DMS153 treated with DMSO at 0.1 percent for 48 hours (cell line): ENCODE measurements at regions not wholly inside any gene's neighbourhood (a gene's known extent, or its start where the extent isn't known, plus 50 kb on each side); places are given as distances from the start of the nearest gene placed in this dataset.

Experiments
- DNase-seq: peaks from one replicate; lab custom pipeline; 2025; ENCODE audit not compliant: unreplicated experiment; lab: John Stamatoyannopoulos, UW

DNA sequence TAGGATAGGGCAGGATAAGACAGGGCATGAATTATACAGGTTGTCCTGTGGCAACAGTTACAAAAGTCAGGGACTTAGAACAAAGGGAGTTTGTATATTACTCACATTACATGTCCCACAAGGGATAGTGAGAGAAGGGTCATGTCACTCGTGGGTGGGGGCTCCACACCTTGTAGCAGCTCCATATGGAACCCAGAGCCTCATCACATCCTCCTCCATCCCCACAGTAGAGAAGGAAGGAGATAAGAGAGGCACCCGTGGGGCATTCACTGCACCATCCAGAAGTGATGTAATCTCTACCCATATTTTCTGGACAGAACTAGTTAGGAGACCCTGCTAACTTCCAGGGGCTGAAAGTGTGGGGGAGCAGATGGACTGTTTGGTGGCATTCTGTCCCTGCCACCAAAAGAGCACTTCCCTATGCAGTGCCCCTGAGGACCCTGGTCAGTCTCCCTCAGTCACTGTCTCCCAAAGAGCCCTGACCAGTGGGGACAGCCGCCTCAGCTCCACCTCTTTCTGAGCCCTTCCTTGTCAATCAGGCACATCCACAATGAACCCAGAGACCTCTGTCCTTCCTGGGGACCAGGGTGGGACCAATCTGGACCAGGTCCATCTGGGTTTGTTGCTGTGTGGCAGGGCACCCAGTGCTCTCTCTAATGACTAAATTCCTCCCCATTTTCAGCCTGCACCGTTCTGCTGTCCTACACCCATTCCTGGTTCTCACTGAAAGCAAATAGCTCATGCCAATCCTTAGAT, 154.8 kb upstream of the ETV3 start:
- no peak for DNase-seq

DNA sequence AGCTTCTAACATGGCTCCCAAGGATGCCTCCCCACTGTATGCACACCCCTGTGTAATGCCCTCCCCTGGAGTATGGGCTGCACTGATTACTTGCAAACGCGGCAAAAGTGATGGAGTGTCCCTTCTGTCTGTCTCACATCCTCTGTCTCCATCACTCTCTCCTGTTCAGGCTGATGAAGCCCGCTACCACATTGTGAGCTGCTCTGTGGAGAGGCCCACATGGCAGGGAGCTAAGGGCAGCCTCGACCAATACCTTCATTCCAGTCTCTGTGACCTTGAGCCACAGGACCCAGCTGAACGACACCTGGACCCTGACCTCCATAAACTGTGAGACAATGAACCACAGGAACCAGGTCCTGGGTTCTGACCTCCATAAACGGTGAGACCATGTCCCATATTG, 154.1 kb upstream of the ETV3 start:
- no peak for DNase-seq

DNA sequence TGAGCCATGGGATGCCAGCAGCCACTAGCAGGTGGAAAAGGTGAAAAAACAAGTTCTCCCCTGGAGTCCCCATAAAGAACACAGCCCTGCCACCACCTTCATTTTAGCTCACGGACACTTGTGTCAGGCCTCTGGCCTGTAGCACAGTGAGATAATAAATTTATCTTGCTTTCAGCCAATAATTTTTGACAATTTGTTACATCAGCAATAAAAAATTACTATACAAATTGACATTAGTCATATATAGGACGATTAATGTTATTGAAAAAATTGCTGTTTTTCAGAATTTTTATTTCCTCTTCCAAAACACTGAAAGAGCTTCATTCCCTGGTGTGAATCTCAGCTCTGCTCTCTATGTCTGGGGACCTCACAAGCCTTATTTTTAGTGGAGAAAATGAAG, 152.9 kb upstream of the ETV3 start:
- no peak for DNase-seq

DNA sequence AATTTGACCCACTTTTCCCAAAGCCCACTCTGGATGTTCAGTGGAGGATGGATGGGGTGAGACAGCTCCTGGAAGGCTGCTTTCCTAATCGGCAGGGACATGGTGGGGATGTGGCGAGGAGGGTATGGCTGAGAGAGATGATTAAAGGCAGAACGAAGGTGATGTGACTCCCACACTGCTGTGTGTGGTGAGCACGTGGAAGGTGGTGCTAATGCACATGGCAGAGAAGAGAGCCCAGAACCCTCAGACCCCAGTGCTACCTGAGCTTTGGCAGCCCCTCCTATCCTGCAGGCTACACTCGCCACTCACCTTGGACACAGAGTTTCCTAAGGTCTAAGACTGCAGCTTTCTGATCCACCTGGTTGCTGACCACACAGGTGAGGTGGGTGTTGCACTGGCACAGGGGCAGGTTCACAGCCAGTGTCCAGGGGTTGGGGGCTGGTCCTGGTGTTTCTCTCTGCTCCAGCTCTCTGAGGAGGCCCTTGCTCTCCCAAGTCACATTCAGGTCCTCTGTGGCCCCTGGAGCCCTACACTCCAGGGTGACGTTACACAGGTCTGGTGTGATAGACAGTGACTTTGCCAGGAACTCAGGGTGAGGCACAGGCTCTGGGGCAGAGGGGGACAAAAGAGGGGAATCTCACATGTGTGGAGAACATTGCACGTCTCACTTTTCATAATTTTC, 151.4 kb upstream of the ETV3 start:
- DNase-seq, result no peak

DNA sequence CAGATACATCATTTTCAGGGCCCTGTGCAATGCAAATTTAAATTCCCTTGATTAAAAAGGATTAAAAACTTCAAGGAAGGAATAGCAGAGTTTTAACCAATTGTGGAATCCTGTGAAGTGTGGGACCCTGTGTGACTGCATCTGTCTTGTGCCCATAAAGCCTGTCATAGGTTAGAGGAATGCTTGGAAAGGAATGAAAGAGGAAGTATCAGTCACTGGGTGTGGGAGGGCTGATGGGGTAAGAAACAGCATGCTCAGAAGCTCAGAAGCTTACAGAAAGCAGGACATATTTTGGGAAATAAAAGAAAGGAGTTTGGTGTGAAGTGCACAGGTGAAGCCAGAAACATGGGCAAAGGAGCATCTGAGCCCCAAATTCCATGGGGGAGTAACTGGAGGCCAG, 150.8 kb upstream of the ETV3 start:
- no peak for DNase-seq

DNA sequence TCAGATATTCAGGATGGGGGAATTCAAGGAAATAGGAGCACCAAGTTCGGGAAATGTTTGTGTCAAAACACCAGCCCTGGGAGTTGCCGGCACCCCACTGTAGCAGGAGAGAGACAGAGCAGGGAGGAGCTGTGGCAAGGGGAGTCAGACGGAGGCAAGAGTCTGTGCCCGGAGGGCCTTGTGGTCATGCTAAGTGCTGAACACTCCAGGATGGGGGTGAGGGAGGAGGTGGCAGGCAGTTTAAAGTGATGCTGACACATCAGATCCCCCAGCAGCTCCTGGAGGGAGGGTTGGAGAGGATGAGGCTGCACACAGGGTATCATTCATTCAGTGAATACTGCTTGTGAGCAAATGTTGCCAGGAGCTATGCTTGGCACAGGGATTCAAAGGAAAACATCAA, 150.3 kb upstream of the ETV3 start:
- no peak for DNase-seq

DNA sequence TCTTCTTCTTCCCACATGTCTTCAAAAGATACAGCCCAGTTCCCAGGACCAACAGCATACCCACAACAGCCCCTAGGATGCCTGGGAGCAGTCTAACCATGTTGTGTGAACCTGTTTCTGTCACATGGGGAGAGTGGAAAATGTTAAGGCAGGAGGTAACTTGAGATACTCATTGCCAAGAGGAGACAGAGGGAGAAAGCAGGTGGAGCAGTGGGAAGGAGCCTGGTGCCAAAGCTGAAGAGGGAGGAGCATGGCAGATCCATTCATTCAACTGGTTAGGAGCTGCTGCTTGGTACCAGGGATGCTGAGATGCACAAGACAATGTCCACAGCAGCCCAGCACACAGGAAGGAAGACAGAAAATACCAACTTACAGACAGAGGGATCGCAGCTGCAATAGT, 149.8 kb upstream of the ETV3 start:
- no peak for DNase-seq

DNA sequence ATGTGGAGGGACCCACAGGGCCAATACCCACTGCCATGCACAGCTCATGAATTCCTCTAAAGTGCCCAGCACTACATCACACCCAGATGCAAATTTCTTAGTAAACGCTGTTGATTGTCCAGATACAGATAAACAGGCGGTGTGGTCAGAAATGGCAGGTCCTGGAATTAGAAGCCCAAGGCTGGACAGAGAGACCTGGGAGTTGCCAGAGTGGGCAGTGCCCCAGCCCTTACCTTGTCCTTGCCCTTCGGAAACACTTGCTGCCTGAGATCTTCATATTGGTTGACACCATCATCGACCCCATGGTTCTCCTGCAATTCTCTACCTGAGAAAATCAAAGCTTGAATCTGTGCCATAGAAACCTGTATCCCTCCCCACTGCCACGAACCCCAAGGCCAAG, 149.3 kb upstream of the ETV3 start:
- DNase-seq, result no peak

DNA sequence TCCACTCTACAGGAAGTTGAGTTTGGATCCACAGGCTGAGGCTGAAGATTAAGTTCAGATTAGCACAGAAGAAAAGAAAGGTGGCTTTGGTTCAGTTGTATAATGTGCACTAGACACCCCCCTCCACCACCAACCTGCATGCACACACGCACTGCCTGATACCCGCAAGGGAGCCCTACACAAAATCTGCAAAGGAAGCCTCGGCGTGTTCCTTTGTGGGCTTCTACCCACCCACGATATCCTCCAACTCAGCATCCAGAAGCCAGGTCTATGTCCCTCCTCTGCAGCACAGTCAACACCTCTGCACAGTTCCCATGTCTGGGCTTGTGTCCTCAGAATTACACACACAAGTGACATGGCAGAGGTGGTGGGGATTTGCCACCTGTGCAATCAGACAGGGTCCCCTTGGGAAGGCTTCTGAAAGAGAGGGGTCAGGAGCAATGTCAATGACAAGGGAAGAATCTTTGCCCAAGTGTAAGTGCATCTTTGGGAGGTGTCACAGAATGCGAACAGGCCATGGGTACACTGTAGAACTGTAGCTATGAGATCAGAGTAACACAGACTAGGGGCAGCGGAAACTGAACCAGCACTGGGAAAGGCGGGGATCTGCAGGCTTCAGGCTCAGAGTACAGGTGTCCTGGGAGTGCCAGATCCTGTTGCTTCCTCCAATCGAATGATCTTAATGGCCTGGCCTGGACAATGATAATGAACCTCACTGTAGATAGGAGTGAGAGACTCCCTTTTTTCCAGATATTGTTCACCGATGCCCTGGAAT, 148.6 kb upstream of the ETV3 start:
- no peak for DNase-seq

DNA sequence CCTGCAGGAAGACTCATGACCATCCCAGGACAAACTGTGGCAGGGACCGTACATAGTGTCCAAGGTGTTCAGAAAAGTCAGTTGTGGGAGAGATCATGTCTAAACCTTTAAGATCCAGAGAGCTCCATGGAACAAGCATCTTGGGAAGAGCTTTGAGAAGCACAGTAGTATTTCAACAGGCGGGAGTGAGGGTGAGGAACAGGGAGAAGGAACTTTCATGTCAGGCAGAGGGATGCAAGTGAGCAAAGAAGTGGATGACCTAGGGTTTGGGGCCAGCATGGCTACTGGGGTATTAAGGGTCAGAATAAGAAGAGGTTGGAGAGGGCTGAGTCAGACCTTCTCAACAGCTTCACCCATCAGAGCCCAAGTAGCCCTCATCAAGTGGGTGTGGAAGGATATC, 147.9 kb upstream of the ETV3 start:
- DNase-seq, result no peak

DNA sequence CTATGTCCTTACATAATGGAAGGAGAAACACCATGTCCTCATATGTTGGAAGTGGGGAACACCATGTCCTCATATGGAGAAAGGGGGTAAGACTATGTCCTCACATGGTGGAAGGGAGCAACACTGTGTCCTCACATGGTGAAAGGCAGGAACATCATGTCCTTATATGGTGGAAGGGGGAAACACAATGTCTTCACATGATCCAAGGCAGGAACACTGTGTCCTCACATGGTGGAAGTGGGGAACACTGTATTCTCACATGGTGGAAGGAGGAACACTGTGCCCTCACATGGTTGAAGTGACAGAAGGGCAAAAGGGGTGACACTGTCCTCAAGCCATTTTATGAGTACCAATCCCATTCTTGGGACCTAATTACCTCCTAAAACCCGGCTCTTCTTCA, 146.3 kb upstream of the ETV3 start:
- no peak for DNase-seq

DNA sequence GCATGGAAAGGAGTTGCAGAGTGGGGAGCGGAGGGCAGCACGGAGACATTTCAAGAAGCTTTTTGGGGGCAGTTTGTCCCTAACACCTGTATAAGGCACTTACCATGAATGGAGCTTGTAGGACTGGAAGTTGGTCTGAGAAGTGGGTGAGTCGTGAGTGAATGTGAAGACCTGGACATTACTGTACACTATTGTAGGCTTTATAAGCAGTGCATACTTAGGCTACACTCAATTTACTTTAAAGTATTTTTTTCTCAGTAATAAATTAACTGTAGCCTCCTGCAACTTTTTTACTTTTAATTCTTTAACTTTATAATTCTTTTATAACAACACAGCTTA, 141.6 kb upstream of the ETV3 start:
- no peak for DNase-seq

DNA sequence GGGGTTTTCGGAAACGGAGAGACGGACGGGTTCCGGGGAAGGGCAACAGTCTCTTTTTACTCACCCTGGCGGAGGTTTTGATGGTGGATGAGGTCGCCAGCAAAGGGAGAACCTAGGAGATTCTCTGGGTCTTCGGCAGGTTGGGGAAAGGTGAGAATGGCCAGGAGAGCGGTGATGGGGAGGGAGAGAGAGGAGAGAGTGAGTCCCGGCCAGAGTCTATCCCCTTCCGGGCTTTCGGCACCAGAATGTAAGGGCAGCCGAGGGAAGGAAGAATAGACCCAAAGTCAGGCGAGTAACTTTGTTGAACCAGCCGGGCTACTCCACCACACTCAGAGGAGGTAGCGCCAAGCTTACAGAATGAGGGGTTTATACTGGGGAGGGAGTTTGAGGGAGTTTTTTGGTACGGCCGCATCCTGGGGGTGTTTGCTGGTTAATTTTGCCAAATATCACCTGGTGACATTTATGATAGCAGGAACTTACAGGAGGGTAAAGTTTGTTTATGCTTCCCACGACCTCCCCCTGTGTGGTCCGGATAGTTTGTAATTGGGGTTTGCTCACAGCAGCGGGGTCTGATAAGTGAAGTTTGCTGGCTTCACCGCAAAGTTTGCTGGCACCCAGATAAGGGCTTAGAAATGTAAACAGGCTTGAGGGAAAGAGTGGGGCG, 141.1 kb upstream of the ETV3 start:
- no peak for DNase-seq

DNA sequence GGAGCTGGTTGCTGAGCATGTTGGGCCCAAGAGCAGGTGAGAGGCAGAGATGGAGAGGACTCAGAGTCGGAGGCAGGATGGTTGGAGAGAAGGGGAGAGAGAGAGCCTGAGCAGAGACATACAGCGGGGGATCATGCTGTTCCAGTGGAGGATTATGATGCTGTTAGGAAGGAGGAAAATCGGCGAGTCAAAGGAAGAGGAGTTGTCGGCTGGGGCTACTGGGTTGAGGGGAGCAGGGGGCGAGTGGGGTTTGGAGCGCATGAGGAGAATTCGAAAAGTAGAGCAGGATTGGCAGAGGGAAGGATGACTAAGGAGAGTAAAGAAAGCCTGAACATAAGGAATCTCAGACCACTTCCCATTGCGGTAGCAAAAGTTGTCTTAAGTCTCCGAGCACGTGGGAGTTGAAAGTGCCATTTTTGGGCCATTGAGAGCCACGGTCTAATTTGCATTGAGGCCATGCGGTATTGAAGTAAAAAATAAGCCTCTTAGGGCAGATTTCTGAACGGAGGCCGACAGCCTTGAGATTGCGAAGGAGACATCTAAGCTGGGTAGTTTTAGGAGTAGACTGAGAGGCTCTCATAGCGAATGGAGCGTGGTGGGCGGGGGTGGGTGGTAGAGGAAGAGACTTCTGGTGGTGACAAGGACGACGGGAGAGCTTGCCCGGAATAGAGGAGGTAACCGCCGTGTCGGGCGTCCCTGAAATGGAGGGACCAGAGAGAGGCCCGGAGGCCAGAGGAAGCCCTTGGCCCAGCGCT, 140.4 kb upstream of the ETV3 start:
- no peak for DNase-seq

DNA sequence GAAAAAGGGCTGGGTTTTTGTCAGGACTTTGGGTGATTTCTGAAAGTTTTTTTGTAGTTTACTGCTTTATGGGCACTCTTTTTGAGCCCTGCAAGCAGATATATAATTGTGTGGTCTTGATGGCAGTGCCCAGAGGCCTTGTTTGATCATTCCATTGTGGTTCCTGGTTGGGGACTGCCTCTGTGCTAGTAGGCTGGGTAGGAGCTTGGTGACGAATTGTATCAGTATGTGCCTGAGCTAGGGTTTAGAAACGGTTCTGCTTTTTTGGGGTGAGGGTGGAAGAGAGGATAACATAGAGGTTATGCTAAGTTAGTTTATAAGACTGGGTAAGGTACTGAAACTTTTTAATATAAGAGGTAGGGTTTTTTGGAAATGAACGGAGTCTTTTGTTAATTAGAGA, 139.7 kb upstream of the ETV3 start:
- DNase-seq, result no peak

DNA sequence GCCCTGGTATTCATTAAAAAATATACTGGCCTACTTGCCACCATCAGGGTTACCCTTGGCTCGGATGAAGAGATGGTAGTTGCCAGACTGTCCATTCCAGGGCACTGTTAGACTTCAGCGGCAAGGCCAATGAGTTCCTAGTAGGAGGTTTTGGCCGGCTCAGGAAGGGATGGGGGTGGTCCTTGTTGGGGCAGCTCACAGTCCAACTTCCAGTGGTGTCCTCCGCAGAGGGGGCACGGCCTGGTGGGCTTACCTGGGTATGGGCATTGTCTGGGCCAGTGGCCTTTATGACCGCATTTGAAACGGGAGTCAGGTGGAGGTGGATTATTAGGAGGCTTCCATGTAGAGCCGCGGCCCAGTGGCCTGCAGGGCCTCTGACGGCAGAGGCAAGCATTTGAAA, 139.1 kb upstream of the ETV3 start:
- no peak for DNase-seq

DNA sequence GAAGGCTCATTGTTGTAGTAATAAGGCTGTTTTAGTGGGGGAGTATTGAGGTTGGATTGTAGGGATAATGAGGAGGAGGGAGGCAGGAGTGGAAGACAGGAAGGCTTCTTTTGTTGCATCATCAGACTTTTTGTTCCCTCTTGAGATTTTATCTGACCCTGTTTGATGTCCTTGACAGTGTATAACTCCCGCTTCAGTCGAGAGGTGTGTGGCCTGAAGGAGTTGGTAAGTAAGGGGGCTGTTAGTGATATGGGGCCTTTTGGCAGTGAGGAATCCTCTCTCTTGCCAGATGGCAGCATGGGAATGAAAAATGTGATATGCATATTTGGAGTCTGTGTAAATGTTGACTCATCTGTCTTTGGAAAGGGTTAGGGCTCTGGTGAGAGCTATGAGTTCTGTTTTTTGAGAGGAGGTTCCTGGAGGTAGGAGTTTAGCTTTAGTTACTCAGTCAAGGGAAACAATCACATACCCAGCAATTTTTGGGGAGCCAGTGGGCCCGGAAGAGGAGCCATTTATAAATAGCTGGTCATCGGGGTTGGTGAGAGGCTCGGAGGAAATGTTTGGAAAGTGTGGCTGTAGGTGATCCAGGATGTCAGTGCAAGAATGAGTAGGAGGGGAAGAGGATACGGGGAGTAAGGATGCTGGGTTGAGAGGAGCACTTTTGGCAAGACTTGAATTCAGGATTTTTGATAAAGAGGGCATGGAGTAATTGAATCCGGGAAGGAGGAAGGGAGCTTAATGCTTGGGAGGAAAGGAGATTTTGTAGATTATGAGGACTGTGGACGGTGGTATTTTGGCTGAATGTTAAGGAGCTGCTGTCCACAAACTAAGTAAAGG, 136.7 kb upstream of the ETV3 start:
- no peak for DNase-seq

DNA sequence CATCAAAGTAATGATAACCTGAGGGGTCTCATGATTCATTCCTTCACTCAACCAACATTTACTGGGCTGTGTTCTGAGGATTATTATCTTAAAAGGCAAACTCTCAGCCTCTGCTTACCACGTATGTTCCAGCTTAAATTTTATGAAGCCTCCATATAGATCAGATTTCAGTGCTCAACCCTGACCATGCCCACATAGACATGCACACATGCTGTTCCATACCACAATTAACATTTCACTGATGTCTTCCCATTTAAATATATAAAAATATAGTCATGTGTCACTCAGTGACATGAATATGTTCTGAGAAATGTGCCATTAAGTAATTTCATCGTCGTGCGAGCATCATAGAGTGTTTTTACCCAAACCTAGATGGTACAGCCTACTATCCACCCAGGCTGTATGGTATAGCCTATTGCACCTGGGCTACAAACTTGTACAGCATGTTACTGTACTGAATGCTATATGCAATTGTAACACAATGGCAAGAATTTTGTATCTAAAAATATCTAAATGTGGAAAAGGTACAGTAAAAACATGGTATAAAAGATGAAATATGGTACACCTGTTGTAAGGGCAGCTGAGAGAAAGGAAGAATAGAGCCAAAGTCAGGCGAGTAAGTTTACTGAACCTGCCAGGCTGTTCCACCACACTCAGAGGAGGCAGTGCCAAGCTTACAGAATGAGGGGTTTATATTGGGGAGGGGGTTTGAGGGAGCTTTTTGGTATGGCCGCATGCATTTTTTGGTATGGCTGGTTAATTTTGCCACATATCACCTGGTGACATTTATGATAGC, 134.7 kb upstream of the ETV3 start:
- DNase-seq, result no peak

DNA sequence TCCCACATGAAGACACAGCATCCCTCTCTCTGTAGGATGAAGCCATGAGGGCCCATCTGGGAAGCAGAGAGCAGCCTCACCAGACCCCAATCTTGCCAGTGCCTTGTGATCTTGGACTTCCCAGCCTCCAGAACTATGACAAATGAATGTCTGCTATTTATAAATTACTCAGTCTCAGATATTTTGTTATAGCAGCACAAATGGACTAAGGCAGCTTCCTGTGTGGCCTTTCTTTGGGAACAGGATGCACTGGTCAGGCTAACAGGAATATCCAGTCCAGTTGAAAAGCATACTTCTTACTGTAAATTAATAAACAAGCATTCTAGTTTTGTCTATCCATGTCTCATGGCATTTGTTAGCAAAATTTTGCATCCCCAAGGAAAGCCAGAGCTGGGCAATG, 134.1 kb upstream of the ETV3 start:
- DNase-seq, result no peak
